Prostate gland (tissue), 2 donors: ENCODE measurements at regions not wholly inside any gene's neighbourhood (a gene's known extent, or its start where the extent isn't known, plus 50 kb on each side); places are given as distances from the start of the nearest gene placed in this dataset.

Experiments
- POLR2A ChIP-seq: fragments of 450-650 bp; IDR thresholded peaks from one replicate; pipeline ENCODE4 v1.6.1; 2016; ENCODE audit warnings: antibody characterized with exemption, mild to moderate bottlenecking
- POLR2AphosphoS5 ChIP-seq: sonication (generic); formaldehyde crosslinking; IDR thresholded peaks from one replicate; pipeline ENCODE4 v1.6.1; 2017; ENCODE audit warnings: antibody characterized with exemption
- TF ChIP-seq, protein P1 (sequence below), 4 experiments: fragments of 200-600 bp in 2 of 4; fragments of 450-650 bp in 2 of 4; sonication (generic) in 2 of 4; IDR thresholded peaks; 1 replicate in 3 of 4; 2 replicates in 1 of 4; pipeline ENCODE4 v1.5.1; 2016 to 2019; ENCODE audit warnings: antibody characterized with exemption in 4 of 4, mild to moderate bottlenecking in 2 of 4, moderate library complexity in 2 of 4

DNA sequence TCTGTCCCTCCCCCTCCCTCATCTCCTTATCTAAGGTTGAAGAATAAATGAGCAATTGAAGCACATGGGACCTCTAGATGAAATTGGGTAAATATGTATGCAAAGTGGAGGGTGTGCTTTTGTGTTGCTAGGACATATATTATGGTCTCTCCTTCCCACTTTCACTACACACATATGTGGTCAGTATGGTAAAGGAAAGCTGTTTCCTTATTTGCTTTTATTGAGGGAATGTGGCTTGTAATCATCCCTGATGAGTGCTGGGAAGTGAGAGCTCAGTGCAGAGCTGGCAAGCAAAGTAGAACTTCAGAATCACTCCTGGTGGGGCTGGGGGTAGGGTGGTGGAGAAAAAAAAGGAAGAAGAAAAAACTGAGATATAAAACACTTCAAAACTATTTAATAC is 189.9 kb upstream of the ATP5MC3 start:
- TF ChIP-seq, protein P1, sequence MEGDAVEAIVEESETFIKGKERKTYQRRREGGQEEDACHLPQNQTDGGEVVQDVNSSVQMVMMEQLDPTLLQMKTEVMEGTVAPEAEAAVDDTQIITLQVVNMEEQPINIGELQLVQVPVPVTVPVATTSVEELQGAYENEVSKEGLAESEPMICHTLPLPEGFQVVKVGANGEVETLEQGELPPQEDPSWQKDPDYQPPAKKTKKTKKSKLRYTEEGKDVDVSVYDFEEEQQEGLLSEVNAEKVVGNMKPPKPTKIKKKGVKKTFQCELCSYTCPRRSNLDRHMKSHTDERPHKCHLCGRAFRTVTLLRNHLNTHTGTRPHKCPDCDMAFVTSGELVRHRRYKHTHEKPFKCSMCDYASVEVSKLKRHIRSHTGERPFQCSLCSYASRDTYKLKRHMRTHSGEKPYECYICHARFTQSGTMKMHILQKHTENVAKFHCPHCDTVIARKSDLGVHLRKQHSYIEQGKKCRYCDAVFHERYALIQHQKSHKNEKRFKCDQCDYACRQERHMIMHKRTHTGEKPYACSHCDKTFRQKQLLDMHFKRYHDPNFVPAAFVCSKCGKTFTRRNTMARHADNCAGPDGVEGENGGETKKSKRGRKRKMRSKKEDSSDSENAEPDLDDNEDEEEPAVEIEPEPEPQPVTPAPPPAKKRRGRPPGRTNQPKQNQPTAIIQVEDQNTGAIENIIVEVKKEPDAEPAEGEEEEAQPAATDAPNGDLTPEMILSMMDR (IDR thresholded peaks at IDR 0.05), result no peak
- TF ChIP-seq POLR2A (no peak), POLR2AphosphoS5 (no peak)
